Hippocampal formation (tissue), 2 donors: ENCODE measurements at regions not wholly inside any gene's neighbourhood (a gene's known extent, or its start where the extent isn't known, plus 50 kb on each side); places are given as distances from the start of the nearest gene placed in this dataset.
"Not testable (repeated sequence)": the region's sequence is repeated elsewhere in the genome, so short reads cannot be mapped to it uniquely, and the experiment has no call there.

ENCODE experiments used
- DNase-seq, 2 donors: peaks; one replicate each; lab custom pipeline; 2025; lab: John Stamatoyannopoulos, UW

GRCh38 chr3:64390893-64391292, 165.6 kb upstream of the PRICKLE2 start:
- DNase-seq, result no peak

DNA sequence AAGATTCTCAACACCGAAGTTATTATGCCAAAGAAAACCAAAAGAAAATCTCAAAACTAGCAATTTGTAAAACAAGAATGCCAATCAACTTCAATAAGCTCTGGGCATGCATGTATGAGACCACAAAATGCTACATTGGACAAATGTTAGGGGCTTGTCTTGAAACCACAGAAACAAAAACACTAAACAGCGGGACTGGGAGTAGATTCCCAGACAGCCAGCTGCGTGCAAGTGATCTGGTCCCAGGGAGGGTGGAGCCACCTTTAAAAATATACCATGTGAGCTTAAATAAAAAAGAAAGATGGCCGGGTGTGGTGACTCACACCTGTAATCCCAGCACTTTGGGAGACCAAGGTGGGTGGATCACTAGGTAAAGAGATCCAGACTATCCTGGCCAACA, 163.6 kb upstream of the PRICKLE2 start:
- DNase-seq, result no peak

DNA sequence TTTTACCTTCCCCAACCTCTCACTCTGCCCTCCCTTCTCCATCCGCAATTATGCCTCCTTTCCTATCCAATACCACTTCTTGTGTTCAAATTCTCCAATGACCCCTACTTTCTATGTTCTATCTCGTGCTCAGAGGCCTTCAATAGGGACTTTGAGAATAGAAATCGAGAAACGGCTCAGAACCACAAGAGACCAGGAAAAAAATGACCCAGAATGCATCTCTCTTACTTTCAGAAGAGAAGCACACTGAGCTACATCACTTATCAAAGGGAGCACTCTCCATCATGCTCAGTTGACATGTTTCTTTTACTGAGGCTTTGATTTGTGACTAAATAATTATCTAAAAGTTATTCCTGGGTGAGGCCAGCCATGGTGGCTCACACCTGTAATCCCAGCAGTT, 162.4 kb upstream of the PRICKLE2 start:
- DNase-seq, result no peak

- no peak for DNase-seq
Observed at GRCh38 chr3:64385277-64385676, 160.0 kb upstream of the PRICKLE2 start.

- no peak for DNase-seq
Observed at GRCh38 chr3:64384561-64384960, 159.3 kb upstream of the PRICKLE2 start.

DNA sequence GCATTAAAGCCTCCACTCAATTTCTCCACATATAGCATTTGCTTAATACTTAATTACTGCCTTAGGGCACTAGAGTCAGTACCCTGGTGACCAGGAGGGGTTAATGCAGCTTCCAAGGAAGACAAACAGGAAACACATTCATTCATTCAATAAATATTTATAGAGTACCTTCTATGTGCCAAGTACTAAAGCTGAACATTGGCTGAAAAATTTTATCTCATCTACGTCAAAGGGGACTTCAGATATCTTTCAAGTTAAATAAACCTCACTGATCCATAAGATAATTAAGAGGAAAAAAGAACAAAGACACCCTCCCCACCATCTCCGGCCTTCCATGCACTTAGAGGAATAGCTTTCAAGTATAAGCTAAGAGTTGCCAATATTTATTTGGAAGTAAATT, 156.9 kb upstream of the PRICKLE2 start:
- no peak for DNase-seq

- no peak for DNase-seq
Observed at GRCh38 chr3:64381367-64381766, 156.1 kb upstream of the PRICKLE2 start.

GRCh38 chr3:64380546-64380945, 155.3 kb upstream of the PRICKLE2 start:
- DNase-seq, result no peak

DNA sequence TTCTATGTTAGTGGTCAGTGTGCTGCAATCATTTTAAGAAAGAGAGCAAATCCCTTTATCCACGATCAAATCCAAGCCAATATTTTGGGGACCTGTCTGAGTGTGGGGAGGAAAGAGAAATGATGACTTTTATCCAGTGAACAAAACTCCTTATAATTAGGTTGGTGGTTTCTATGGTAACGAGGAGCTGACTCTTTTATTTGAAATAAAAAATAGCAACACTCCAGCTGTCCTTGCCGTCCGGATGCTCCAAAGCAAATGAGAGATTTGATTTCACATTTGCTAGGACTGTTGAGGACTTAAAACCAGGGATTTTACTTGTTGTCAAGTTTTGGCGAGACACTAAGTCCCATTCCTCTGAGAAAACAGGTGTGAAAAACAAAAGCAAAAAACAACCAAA, 154.0 kb upstream of the PRICKLE2 start:
- no peak for DNase-seq

- DNase-seq, result no peak
Observed at GRCh38 chr3:64377942-64378341, 152.7 kb upstream of the PRICKLE2 start.

- no peak for DNase-seq
Observed at GRCh38 chr3:64375737-64376136, 150.5 kb upstream of the PRICKLE2 start.

DNA sequence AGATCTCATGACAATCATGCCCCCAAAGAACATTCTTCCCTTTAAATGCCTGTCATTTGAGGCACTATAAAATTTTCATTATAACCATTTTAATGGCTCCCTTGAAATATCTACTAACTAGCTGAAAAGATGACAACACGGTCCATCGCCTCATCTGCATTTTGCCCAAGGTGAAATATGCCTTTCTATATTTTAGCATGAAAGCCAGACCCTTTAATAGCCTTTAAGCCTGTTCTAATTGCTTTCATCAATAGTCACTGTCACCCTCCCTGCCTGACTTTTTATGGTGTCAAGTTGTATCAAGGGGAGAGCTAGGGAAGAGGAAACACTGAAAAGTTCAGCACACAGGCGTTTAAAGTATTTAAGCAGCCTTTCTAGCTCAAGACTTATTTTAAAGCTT, 144.1 kb upstream of the PRICKLE2 start:
- no peak for DNase-seq

DNA sequence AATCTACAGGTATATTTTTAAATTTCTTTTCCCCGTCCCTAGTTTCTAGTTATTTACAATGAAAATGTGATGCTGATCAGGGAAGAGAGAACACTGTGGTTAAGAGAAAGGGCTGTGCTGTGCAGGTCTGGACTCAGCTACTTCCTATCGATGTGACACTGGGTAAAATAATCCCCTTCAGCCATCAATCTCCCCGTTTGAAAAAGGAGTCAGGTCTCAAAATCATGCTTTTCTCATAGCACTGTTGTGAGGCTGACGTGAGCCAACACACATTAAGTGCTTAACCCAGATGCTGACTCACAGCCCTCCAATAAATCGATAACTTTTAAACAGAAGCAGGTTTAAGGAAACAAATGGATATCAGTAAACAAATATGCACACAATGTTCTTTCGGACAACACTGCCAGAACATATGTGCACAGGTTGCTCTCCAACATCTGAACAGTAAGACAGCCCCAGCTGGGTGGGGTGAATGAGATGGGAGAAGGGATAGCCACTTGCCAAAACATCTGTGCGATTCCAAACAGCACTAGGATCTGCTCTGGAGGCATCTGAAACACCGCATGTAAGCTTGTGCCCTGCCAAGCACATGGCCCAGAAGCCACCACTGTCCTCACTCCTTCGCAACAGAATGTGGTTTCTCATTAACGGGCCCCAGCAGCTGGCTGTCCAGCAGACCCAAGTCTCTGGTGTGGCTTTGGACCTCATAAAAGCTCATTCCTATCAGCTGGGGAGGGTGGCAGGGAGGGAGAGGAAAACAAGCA, 143.2 kb upstream of the PRICKLE2 start:
- no peak for DNase-seq

DNA sequence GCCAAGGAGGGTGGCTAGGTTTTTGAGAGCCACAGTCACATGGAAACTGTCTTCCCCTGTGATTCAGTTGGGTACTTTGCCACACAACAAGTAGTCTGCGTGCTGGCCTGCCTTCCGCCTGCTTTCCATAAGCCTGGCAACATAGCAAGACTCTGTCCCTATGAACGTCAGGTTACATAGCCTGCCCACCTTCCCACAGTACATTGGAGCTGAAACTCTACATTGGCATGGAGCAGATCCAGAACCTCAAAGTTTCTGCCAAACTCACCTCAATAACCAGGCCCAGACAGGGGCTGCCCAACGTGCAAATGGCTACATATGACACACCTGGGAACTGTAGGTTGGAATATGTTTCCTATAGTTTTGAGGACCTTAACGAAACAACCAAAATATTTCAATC, 140.6 kb upstream of the PRICKLE2 start:
- DNase-seq, result no peak

GRCh38 chr3:64363842-64364241, 138.6 kb upstream of the PRICKLE2 start:
- DNase-seq, result no peak

DNA sequence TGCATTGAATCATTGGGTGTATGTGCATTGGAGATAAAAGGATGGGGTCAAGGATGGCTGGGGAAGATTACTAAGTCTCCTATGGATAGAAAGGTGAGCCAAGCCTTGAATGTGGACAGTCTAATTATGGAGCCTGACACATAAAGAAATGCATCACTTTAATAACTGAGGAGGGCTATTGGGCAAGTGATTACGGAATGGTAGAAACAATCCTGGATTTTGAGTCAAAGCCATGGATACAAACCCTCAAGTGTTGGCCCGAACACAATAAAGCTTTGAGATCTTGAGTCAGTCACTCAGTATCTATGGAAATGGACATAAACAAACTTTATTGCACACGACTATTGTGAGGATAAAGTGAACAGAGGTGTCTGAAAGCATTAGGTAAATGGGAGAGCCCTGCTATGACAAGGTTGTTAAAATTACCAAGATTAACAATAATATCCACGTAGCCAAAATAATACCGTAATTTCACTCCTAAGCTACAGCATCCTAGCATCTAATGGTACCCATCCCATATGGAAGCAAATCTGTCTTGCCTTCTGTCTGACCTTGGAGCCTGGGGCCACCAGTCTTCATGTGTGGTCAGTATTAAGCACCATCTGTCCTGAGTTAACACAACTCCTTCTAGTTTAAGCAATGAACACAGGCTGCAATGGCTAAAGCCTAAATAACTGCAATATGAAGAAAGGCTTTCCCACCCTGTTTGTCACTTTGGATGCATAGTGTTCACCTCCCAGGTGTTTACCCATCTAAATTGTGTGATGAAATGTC, 136.9 kb upstream of the PRICKLE2 start:
- no peak for DNase-seq

DNA sequence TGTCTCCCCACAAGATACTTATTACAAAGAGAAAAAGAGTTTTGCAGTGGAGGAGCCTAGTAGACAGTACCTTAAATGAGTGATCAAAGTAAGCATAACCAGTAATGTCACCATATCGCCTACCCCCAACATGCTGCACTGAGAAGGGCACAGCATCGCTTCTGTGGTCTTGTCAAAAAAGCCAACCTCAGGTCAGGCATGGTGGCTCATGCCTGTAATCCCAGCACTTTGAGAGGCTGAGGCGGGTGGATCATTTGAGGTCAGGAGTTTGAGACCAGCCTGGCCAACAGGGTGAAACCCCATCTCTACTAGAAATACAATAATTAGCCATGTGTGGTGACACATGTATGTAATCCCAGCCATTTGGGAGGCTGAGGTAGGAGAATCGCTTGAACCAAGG, 135.8 kb upstream of the PRICKLE2 start:
- DNase-seq, result not testable (repeated sequence)

DNA sequence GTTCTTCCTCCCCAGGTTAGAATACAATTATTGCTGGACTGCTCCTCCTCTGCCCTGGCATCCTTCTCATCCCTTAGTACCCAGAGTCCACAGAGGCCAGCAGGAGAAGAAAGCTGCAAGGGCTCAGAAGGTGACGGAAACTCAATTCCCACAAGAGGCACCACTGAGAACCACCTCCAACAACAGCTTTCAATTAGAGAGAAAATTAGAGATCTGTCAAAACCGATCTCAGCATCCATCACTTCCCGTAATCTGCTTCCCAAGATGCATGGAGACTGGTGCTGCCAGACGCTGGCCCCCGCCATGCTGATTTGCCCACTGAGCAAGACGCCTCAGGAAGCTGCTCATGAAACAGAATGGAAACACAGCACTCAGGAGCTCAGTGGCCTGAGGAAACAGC, 135.0 kb upstream of the PRICKLE2 start:
- DNase-seq, result no peak

- no peak for DNase-seq
Observed at GRCh38 chr3:64359735-64360134, 134.5 kb upstream of the PRICKLE2 start.

GRCh38 chr3:64358853-64359252, 133.6 kb upstream of the PRICKLE2 start:
- no peak for DNase-seq

GRCh38 chr3:64358176-64358575, 132.9 kb upstream of the PRICKLE2 start:
- DNase-seq, result no peak

- DNase-seq, result no peak
Observed at GRCh38 chr3:64357481-64357880, 132.2 kb upstream of the PRICKLE2 start.

- DNase-seq, result no peak
Observed at GRCh38 chr3:64355401-64355807, 130.1 kb upstream of the PRICKLE2 start.

- DNase-seq, result no peak
Observed at GRCh38 chr3:64354956-64355355, 129.7 kb upstream of the PRICKLE2 start.
